Neuron (in vitro differentiated cells): ENCODE measurements at regions not wholly inside any gene's neighbourhood (a gene's known extent, or its start where the extent isn't known, plus 50 kb on each side); places are given as distances from the start of the nearest gene placed in this dataset.
A peak's percentile ranks its signal among the peaks of the same experiment; 100 is the strongest.

Experiments
- H2AFZ ChIP-seq: one replicate; pipeline ENCODE4 v1.6.1; 2013; ENCODE audit warnings: low read depth, mild to moderate bottlenecking, inconsistent platforms, low read length, moderate library complexity
- H3K27me3 ChIP-seq: one replicate; pipeline ENCODE4 v1.6.1; 2013; ENCODE audit warnings: low read length; ENCODE audit not compliant: insufficient read depth
- H3K36me3 ChIP-seq: one replicate; pipeline ENCODE4 v1.6.1; 2013; ENCODE audit warnings: low read length; ENCODE audit not compliant: insufficient read depth
- H3K4me1 ChIP-seq: one replicate; pipeline ENCODE4 v1.6.1; 2013; ENCODE audit warnings: low read length; ENCODE audit not compliant: insufficient read depth
- H3K4me3 ChIP-seq: 2 replicates; pipeline ENCODE4 v1.5.1; 2013; ENCODE audit warnings: mild to moderate bottlenecking, low read length, moderate library complexity
- H3K9me3 ChIP-seq: one replicate; pipeline ENCODE4 v1.6.1; 2013; ENCODE audit warnings: low read length

DNA sequence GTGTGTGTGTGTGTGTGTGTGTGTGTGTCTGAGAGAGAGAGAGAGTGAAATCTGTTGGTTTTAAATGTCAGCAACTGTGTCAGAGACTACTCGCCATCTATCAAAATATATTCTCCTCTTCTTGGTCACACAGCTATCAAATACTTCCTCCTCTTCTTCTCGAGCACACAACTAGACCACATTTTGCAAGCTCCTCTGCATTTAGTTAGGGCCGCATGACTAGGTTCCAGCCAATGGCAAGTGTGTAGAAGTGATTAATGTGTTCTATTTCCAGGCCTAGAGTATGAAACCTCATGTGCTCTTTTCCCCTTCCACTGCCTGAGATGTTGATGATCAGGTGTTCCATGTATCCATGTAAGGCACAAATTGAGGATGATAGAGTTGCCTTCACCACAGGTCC, 278.5 kb upstream of the MARCKS start:
- Histone ChIP-seq H3K27me3 (no peaks in the 10 kb centered on the region), H2AFZ (no peak overlapping the region), H3K36me3 (no peaks in the 10 kb centered on the region)

DNA sequence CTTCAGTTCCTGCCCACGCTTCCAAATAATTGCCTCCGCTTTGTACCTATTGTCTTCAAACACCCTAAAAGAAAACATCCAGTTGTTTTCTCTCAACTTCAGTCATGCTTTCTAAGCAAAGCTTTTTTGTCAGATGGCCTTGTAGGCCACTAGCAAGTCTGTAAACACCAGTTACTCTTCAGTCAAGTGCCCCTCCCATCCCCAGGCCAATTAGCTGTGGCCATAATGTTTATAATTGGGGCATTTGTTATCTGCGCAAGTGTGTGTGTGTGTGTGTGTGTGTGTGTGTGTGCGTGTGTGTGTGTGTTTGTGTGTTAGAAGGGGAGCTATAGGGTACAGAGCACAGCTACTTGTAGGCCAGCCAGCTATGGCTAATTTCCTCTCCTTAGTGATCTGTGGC, 272.4 kb upstream of the MARCKS start:
- Histone ChIP-seq H2AFZ (no peak overlapping the region), H3K4me3 (no peak overlapping the region), H3K36me3 (no peaks in the 10 kb centered on the region), H3K9me3 (no peaks in the 10 kb centered on the region), H3K4me1 (peaks cover 39% of the 10 kb centered on the region), H3K27me3 (no peaks in the 10 kb centered on the region)

More for the DNA sequence above, 278.5 kb upstream of the MARCKS start:
- Histone ChIP-seq H3K9me3 (peaks cover 3% of the 10 kb centered on the region), H3K4me3 (no peak overlapping the region), H3K4me1 (no peaks in the 10 kb centered on the region)

- Histone ChIP-seq H2AFZ (no peak overlapping the region), H3K4me1 (peaks cover 42% of the 10 kb centered on the region), H3K36me3 (no peaks in the 10 kb centered on the region), H3K9me3 (no peaks in the 10 kb centered on the region), H3K4me3 (no peak overlapping the region), H3K27me3 (no peaks in the 10 kb centered on the region)
These were observed 271.9 kb upstream of the MARCKS start for GRCh38 chr6:113585246-113585645.

- Histone ChIP-seq H3K27me3 (no peaks in the 10 kb centered on the region), H3K4me1 (peaks cover 55% of the 10 kb centered on the region), H3K4me3 (peak overlapping the region; percentile 50), H2AFZ (peak overlapping the region; percentile 28), H3K36me3 (no peaks in the 10 kb centered on the region), H3K9me3 (no peaks in the 10 kb centered on the region)
These were observed 270.6 kb upstream of the MARCKS start for GRCh38 chr6:113586413-113587077.

GRCh38 chr6:113587078-113587699, 270.0 kb upstream of the MARCKS start:
- Histone ChIP-seq H3K36me3 (no peaks in the 10 kb centered on the region), H2AFZ (peak overlapping the region; percentile 28), H3K4me1 (peaks cover 61% of the 10 kb centered on the region), H3K27me3 (no peaks in the 10 kb centered on the region), H3K4me3 (peak overlapping the region; percentile 50), H3K9me3 (no peaks in the 10 kb centered on the region)

DNA sequence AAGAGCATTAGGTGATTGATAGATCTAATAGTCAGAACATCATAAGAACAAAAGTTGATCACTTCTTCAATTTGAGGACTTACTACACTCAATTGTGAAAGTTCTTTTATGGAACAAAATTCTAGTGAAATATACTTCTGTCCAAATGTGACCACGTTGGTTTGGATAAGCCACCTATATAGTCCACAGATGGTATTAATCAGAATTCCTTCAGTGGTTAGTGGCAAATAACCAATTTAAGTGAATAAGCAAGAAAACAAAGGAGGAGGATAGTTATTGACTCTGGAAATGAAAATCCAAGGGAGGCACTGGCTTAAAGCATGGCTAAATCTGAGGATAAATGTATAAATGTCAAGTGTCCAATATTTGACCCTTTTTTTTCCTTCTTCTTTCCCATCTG, 268.5 kb upstream of the MARCKS start:
- H2AFZ ChIP-seq = no peak overlapping the region
- H3K4me1 ChIP-seq = peaks cover 73% of the 10 kb centered on the region
- no peaks in the 10 kb centered on the region for H3K27me3 ChIP-seq
- H3K36me3 ChIP-seq = no peaks in the 10 kb centered on the region
- no peak overlapping the region for H3K4me3 ChIP-seq
- H3K9me3 ChIP-seq = no peaks in the 10 kb centered on the region

- no peaks in the 10 kb centered on the region for H3K36me3 ChIP-seq
- no peak overlapping the region for H3K4me3 ChIP-seq
- no peak overlapping the region for H2AFZ ChIP-seq
- no peaks in the 10 kb centered on the region for H3K27me3 ChIP-seq
- no peaks in the 10 kb centered on the region for H3K9me3 ChIP-seq
- peaks cover 60% of the 10 kb centered on the region for H3K4me1 ChIP-seq
These were observed 265.0 kb upstream of the MARCKS start for GRCh38 chr6:113591896-113592827.

GRCh38 chr6:113594726-113595125, 262.4 kb upstream of the MARCKS start:
- H3K9me3 ChIP-seq = no peaks in the 10 kb centered on the region
- H3K27me3 ChIP-seq = no peaks in the 10 kb centered on the region
- H3K4me1 ChIP-seq = peaks cover 41% of the 10 kb centered on the region
- no peak overlapping the region for H2AFZ ChIP-seq
- no peak overlapping the region for H3K4me3 ChIP-seq
- H3K36me3 ChIP-seq = no peaks in the 10 kb centered on the region

GRCh38 chr6:113595911-113596376, 261.2 kb upstream of the MARCKS start:
- Histone ChIP-seq H3K4me1 (peaks cover 32% of the 10 kb centered on the region), H3K36me3 (no peaks in the 10 kb centered on the region), H3K9me3 (peaks cover 3% of the 10 kb centered on the region), H3K27me3 (no peaks in the 10 kb centered on the region), H2AFZ (no peak overlapping the region), H3K4me3 (no peak overlapping the region)

DNA sequence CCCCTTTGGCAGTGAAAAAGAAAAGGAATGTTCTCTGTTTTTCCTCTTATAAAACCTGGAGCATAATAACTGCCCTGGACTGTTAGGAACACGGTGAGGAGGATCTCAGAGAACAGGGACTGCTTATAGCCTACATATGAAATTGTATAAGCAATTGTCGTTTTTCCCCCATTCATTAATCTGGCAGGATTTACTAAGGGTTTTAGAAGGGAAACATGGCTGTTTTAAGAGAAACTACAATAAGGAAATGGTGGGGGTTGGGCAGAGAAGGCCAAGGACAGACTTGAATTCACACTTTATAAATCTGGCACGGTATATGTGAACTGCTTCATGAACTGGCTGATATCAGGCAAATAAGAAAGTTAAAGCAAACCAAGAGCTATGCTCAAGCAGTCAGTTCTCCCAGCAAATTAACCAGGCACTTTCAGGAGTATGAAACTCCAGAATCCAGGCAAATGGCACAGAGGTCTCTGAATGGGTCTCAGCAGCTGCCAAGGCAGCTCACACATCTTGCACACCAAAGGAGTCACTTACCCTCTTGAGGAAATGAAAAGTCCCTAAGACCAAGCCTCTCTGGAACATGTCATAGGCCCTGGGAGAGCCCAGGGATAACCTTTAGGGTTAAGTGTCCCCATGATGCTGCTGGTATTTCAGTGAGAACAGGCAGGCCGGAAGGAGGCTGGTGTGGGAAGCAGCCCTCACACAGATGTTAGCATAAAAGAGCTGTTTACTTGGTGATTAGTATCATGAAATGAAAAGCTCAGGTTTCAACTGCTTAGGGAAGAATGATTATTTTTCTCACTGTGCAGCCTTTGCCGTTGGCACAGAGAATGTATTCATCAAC, 260.5 kb upstream of the MARCKS start:
- no peaks in the 10 kb centered on the region for H3K27me3 ChIP-seq
- no peaks in the 10 kb centered on the region for H3K36me3 ChIP-seq
- no peak overlapping the region for H2AFZ ChIP-seq

DNA sequence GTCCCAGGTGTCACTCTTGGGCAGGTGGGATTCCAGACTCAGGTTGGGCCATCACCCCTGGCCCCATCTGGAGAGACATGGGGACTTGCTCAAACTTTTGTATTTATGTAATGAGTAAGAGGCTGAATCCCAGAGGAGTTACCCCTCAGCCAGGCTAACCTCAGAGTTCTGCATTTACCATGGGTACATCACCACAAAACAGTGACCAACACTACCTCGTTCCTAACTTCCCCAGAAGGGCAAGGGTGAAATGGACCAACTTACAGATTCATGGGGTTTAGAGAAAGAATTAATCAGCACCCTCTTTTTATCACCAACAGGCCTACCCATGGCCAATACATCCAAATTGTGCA, 259.9 kb upstream of the MARCKS start:
- Histone ChIP-seq H3K4me3 (no peak overlapping the region), H3K9me3 (peaks cover 3% of the 10 kb centered on the region), H3K36me3 (no peaks in the 10 kb centered on the region), H3K27me3 (no peaks in the 10 kb centered on the region), H2AFZ (no peak overlapping the region), H3K4me1 (peaks cover 19% of the 10 kb centered on the region)

More for the DNA sequence above, 260.5 kb upstream of the MARCKS start:
- H3K9me3 ChIP-seq = peaks cover 3% of the 10 kb centered on the region
- H3K4me3 ChIP-seq = no peak overlapping the region
- peaks cover 25% of the 10 kb centered on the region for H3K4me1 ChIP-seq

DNA sequence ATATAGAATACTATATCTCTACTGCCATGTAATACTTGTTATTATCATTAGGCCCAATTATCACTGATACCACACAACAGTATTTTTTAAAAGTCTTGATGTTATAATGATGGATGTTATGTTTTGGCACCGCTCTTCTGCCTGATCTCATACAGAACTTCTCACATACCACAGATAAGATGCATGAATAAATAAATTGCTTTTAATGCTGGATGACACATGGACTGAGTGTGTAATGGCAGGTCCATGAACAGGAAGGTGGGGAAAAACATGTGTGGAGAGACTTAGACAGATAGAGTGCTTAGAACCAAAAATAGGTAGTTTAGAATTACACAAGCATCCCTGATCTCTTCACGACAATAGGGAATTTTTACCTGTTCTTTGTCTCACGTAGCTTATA, 258.4 kb upstream of the MARCKS start:
- peaks cover 3% of the 10 kb centered on the region for H3K9me3 ChIP-seq
- H2AFZ ChIP-seq = no peak overlapping the region
- H3K36me3 ChIP-seq = no peaks in the 10 kb centered on the region
- no peaks in the 10 kb centered on the region for H3K27me3 ChIP-seq
- no peak overlapping the region for H3K4me3 ChIP-seq
- peaks cover 7% of the 10 kb centered on the region for H3K4me1 ChIP-seq
